Neural progenitor cell (in vitro differentiated cells): ENCODE measurements at regions not wholly inside any gene's neighbourhood (a gene's known extent, or its start where the extent isn't known, plus 50 kb on each side); places are given as distances from the start of the nearest gene placed in this dataset.

Experiments used
- DNase-seq: peaks from one replicate; pipeline ENCODE4 v3.0.0-alpha.2; 2016; ENCODE audit warnings: low spot score
- H2AFZ ChIP-seq: fragments of 200-600 bp; sonication (generic); replicated peaks from 2 replicates; pipeline ENCODE4 v1.6.1; 2016; ENCODE audit warnings: antibody characterized with exemption
- H3F3A ChIP-seq: fragments of 200-600 bp; sonication (generic); 2 replicates; pipeline ENCODE4 v1.6.1; 2016; ENCODE audit warnings: antibody characterized with exemption, low read depth
- H3K27ac ChIP-seq: fragments of 200-600 bp; sonication (generic); 2 replicates; pipeline ENCODE4 v1.5.1; 2016; ENCODE audit warnings: mild to moderate bottlenecking
- H3K27me3 ChIP-seq: fragments of 200-600 bp; sonication (generic); 2 replicates; pipeline ENCODE4 v1.6.1; 2016; ENCODE audit warnings: mild to moderate bottlenecking, moderate library complexity
- H3K36me3 ChIP-seq: fragments of 200-600 bp; sonication (generic); 2 replicates; pipeline ENCODE4 v1.5.1; 2016
- H3K4me1 ChIP-seq: fragments of 200-600 bp; sonication (generic); 2 replicates; pipeline ENCODE4 v1.6.1; 2016; ENCODE audit warnings: mixed run types
- H3K4me2 ChIP-seq: fragments of 200-600 bp; sonication (generic); 2 replicates; pipeline ENCODE4 v1.6.1; 2016
- H3K4me3 ChIP-seq: fragments of 200-600 bp; sonication (generic); 2 replicates; pipeline ENCODE4 v1.5.1; 2016
- H3K79me2 ChIP-seq: fragments of 200-600 bp; sonication (generic); 2 replicates; pipeline ENCODE4 v1.6.1; 2016; ENCODE audit warnings: low read depth
- H3K9ac ChIP-seq: fragments of 200-600 bp; sonication (generic); 2 replicates; pipeline ENCODE4 v1.6.1; 2016
- H3K9me3 ChIP-seq: fragments of 200-600 bp; sonication (generic); 2 replicates; pipeline ENCODE4 v1.5.1; 2016; ENCODE audit warnings: low read depth
- H4K20me1 ChIP-seq: fragments of 200-600 bp; sonication (generic); 2 replicates; pipeline ENCODE4 v1.6.1; 2016; ENCODE audit warnings: low read depth
- H3K27ac Mint-ChIP-seq: 3 replicates; pipeline ENCODE4 v1.8.0; 2021; ENCODE audit warnings: mixed read lengths
- H3K27me3 Mint-ChIP-seq: 2 replicates; pipeline ENCODE4 v1.8.0; 2022; ENCODE audit warnings: low read depth, mild to moderate bottlenecking, inconsistent platforms, moderate library complexity, mixed read lengths; ENCODE audit not compliant: insufficient read depth
- H3K36me3 Mint-ChIP-seq: 3 replicates; pipeline ENCODE4 v1.8.0; 2021; ENCODE audit warnings: mixed read lengths
- H3K4me1 Mint-ChIP-seq: 3 replicates; pipeline ENCODE4 v1.8.0; 2021; ENCODE audit warnings: mixed read lengths
- H3K4me3 Mint-ChIP-seq: 3 replicates; pipeline ENCODE4 v1.8.0; 2021; ENCODE audit warnings: mild to moderate bottlenecking, moderate library complexity, mixed read lengths
- H3K9me3 Mint-ChIP-seq: 3 replicates; pipeline ENCODE4 v1.8.0; 2020; ENCODE audit warnings: mixed read lengths
- CTCF ChIP-seq: fragments of 200-600 bp; sonication (generic); IDR thresholded peaks from 2 replicates; pipeline ENCODE4 v1.5.1; 2017; ENCODE audit warnings: antibody characterized with exemption, mild to moderate bottlenecking
- EZH2 ChIP-seq: fragments of 200-600 bp; sonication (generic); IDR thresholded peaks from 2 replicates; pipeline ENCODE4 v1.6.1; 2017; ENCODE audit warnings: antibody characterized with exemption, mild to moderate bottlenecking, moderate library complexity
- EZH2phosphoT487 ChIP-seq: fragments of 200-600 bp; sonication (generic); IDR thresholded peaks from 2 replicates; pipeline ENCODE4 v1.6.1; 2017; ENCODE audit warnings: antibody characterized with exemption

- Mint-ChIP-seq H3K27me3 (peaks cover 2% of the 10 kb centered on the region), H3K36me3 (no peaks in the 10 kb centered on the region), H3K4me3 (no peak overlapping the region), H3K27ac (no peak overlapping the region), H3K9me3 (peaks cover 11% of the 10 kb centered on the region), H3K4me1 (no peaks in the 10 kb centered on the region)
- H3K4me2 ChIP-seq, result no peak overlapping the region
- no peaks in the 10 kb centered on the region for H3K4me1 ChIP-seq
- no peak for TF ChIP-seq EZH2phosphoT487
- TF ChIP-seq CTCF, result no peak
- TF ChIP-seq EZH2, result no peak
- H3K9ac ChIP-seq, result no peak overlapping the region
- no peaks in the 10 kb centered on the region for H3F3A ChIP-seq
- H3K79me2 ChIP-seq, result no peaks in the 10 kb centered on the region
- H3K27ac ChIP-seq, result no peak overlapping the region
- H2AFZ ChIP-seq, result no peak overlapping the region
- no peaks in the 10 kb centered on the region for H3K27me3 ChIP-seq
- no peaks in the 10 kb centered on the region for H3K36me3 ChIP-seq
- no peak overlapping the region for H3K4me3 ChIP-seq
- no peaks in the 10 kb centered on the region for H3K9me3 ChIP-seq
- no peaks in the 10 kb centered on the region for H4K20me1 ChIP-seq
- DNase-seq, result no peak
Observed at GRCh38 chr1:58917436-58917835, 133.6 kb upstream of the JUN start.

- Histone ChIP-seq H3K79me2 (no peaks in the 10 kb centered on the region), H3K27me3 (no peaks in the 10 kb centered on the region), H4K20me1 (no peaks in the 10 kb centered on the region), H3K4me2 (no peak overlapping the region), H3K4me1 (no peaks in the 10 kb centered on the region), H3F3A (no peaks in the 10 kb centered on the region), H3K9ac (no peak overlapping the region), H3K4me3 (no peak overlapping the region), H2AFZ (no peak overlapping the region), H3K9me3 (no peaks in the 10 kb centered on the region), H3K27ac (no peak overlapping the region), H3K36me3 (no peaks in the 10 kb centered on the region)
- no peaks in the 10 kb centered on the region for H3K36me3 Mint-ChIP-seq
- H3K27ac Mint-ChIP-seq, result peak overlapping the region; percentile 14
- H3K9me3 Mint-ChIP-seq, result peaks cover 8% of the 10 kb centered on the region
- no peak overlapping the region for H3K4me3 Mint-ChIP-seq
- TF ChIP-seq EZH2phosphoT487 (no peak), EZH2 (no peak), CTCF (no peak)
- H3K4me1 Mint-ChIP-seq, result no peaks in the 10 kb centered on the region
- peaks cover 2% of the 10 kb centered on the region for H3K27me3 Mint-ChIP-seq
- DNase-seq, result no peak
Observed at GRCh38 chr1:58919226-58919958, 135.5 kb upstream of the JUN start.

- Histone ChIP-seq H3K27ac (no peak overlapping the region), H3K79me2 (no peaks in the 10 kb centered on the region), H3F3A (no peaks in the 10 kb centered on the region), H3K9ac (no peak overlapping the region), H3K9me3 (no peaks in the 10 kb centered on the region), H4K20me1 (no peaks in the 10 kb centered on the region), H3K4me3 (no peak overlapping the region), H3K36me3 (no peaks in the 10 kb centered on the region), H3K4me2 (no peak overlapping the region), H2AFZ (no peak overlapping the region), H3K4me1 (no peaks in the 10 kb centered on the region), H3K27me3 (no peaks in the 10 kb centered on the region)
- Mint-ChIP-seq H3K9me3 (peaks cover 4% of the 10 kb centered on the region), H3K4me3 (no peak overlapping the region), H3K36me3 (no peaks in the 10 kb centered on the region), H3K27me3 (peaks cover 4% of the 10 kb centered on the region), H3K27ac (no peak overlapping the region), H3K4me1 (no peaks in the 10 kb centered on the region)
- TF ChIP-seq EZH2phosphoT487 (no peak), EZH2 (no peak), CTCF (no peak)
- DNase-seq, result no peak
Observed at GRCh38 chr1:58919959-58920321, 136.1 kb upstream of the JUN start.
